Activated T-helper 17 cell treated with anti-CD3 and anti-CD28 coated beads, Interleukin-2, amount 50 U/mL, for 72 hours (primary cell): ENCODE measurements at regions not wholly inside any gene's neighbourhood (a gene's known extent, or its start where the extent isn't known, plus 50 kb on each side); places are given as distances from the start of the nearest gene placed in this dataset.

Source experiments
- ATAC-seq: fragments of 150-1000 bp; cut with Tn5 transposase; replicated peaks from 2 replicates; pipeline ENCODE4 v1.10.0; 2021; ENCODE audit warnings: mild to moderate bottlenecking, moderate library complexity
- H3K27ac Mint-ChIP-seq: one replicate; pipeline ENCODE4 v1.8.0; 2022; ENCODE audit warnings: mixed read lengths
- H3K27me3 Mint-ChIP-seq: one replicate; pipeline ENCODE4 v1.8.0; 2022; ENCODE audit warnings: mixed read lengths
- H3K36me3 Mint-ChIP-seq: one replicate; pipeline ENCODE4 v1.8.0; 2022; ENCODE audit warnings: low read depth, mild to moderate bottlenecking, mixed read lengths
- H3K4me1 Mint-ChIP-seq: one replicate; pipeline ENCODE4 v1.8.0; 2022; ENCODE audit warnings: mixed read lengths
- H3K4me3 Mint-ChIP-seq: one replicate; pipeline ENCODE4 v1.8.0; 2022; ENCODE audit warnings: mild to moderate bottlenecking, mixed read lengths
- H3K9me3 Mint-ChIP-seq: one replicate; pipeline ENCODE4 v1.8.0; 2022; ENCODE audit warnings: mixed read lengths

DNA sequence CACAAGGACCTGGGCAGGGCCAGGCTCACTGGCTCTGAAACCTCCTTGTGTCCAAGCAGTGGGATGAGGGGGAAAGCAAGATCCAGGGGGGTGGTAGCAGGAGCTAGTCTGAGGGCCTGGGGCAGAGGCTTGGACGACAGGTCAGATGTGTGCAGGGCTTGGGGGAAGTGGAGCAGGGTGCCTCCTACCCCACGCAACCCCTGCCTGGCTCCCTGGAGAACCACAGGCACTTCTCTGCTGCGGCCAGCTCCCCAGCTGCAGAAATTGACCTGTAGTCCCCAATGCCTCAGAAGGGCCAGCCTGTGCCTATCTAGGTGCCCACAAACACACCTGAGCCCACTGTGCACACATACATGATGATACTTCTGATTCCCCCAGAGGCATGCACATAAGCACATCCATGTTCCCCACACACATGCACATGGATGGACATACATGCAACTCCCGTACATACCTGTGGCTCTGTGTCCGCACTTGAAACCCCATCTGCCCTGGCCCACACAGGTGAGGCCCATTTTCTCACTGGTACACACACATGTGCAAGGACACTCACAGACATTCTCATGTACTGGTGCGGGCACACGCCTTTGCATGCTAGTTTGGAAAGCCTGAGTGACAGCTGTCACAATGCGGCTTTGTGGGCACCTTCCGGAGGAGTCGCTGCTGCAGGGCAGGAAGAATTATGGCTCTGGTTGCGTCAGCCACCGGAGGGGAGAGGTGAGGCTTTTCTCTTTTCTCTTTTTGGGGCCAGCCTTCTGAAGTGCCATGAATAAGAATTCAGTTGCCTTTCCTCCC lies 247.2 kb upstream of the CSF3R start:
- H3K4me1 Mint-ChIP-seq: no peaks in the 10 kb centered on the region
- no peak for ATAC-seq
- H3K27ac Mint-ChIP-seq: no peak overlapping the region

DNA sequence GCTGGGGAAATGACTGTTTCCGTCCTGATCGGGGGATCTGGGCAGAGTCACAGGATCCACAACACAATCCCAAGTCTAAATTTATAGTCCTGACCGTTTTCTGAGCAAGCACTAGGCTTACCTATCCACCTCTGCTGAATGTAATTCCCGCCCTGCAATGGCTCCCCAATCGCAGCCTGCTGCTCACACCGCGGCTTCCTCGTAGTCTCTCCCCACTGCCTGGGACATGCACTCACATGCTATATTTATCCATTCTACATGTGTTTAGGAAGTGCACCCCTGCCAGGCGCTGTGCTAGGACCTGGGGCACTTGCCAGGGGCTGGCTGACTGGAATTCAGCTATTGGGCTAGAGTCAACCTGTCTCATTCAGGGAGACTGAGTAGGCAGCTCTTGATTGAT lies 246.6 kb upstream of the CSF3R start:
- Mint-ChIP-seq H3K4me1 (no peaks in the 10 kb centered on the region), H3K27ac (no peak overlapping the region), H3K9me3 (no peaks in the 10 kb centered on the region), H3K4me3 (no peak overlapping the region), H3K27me3 (peaks cover 27% of the 10 kb centered on the region), H3K36me3 (no peaks in the 10 kb centered on the region)
- ATAC-seq: no peak

More for the DNA sequence above, 247.2 kb upstream of the CSF3R start:
- no peaks in the 10 kb centered on the region for H3K36me3 Mint-ChIP-seq
- H3K27me3 Mint-ChIP-seq: peaks cover 31% of the 10 kb centered on the region
- no peaks in the 10 kb centered on the region for H3K9me3 Mint-ChIP-seq
- no peak overlapping the region for H3K4me3 Mint-ChIP-seq

DNA sequence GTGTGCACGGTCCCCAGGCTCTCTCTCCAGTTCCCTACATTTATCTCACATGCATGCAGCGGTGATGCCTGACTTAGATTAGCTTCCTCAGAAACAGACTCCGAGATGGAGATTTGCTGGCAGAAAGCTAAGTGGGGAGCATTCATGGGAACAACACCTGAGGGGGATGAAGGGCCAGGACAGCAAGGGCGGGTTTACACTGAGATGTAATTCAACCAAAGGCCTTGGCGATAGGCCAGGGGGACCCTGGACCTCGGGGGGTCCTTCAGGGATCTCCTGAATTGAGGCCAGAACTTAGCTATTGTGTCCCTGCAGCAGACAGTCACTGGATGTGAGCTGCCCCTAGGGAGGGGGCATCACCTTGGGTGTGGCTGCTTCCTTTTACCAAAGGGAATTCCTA lies 246.1 kb upstream of the CSF3R start:
- no peak overlapping the region for H3K27ac Mint-ChIP-seq
- ATAC-seq: no peak
- H3K36me3 Mint-ChIP-seq: no peaks in the 10 kb centered on the region
- H3K4me3 Mint-ChIP-seq: no peak overlapping the region
- H3K4me1 Mint-ChIP-seq: no peaks in the 10 kb centered on the region
- H3K9me3 Mint-ChIP-seq: no peaks in the 10 kb centered on the region
- H3K27me3 Mint-ChIP-seq: peaks cover 27% of the 10 kb centered on the region

- H3K4me3 Mint-ChIP-seq: no peak overlapping the region
- no peaks in the 10 kb centered on the region for H3K9me3 Mint-ChIP-seq
- H3K27ac Mint-ChIP-seq: no peak overlapping the region
- ATAC-seq: no peak
- H3K27me3 Mint-ChIP-seq: peaks cover 31% of the 10 kb centered on the region
- H3K4me1 Mint-ChIP-seq: no peaks in the 10 kb centered on the region
- no peaks in the 10 kb centered on the region for H3K36me3 Mint-ChIP-seq
Measured at GRCh38 chr1:36728051-36728450, 245.3 kb upstream of the CSF3R start.

- Mint-ChIP-seq H3K4me1 (no peaks in the 10 kb centered on the region), H3K27me3 (peaks cover 27% of the 10 kb centered on the region), H3K36me3 (no peaks in the 10 kb centered on the region), H3K27ac (no peak overlapping the region), H3K4me3 (no peak overlapping the region), H3K9me3 (no peaks in the 10 kb centered on the region)
- ATAC-seq: no peak
Measured at GRCh38 chr1:36725151-36725550, 242.4 kb upstream of the CSF3R start.

- ATAC-seq: no peak
Measured at GRCh38 chr1:36723813-36724212, 241.1 kb upstream of the CSF3R start.

DNA sequence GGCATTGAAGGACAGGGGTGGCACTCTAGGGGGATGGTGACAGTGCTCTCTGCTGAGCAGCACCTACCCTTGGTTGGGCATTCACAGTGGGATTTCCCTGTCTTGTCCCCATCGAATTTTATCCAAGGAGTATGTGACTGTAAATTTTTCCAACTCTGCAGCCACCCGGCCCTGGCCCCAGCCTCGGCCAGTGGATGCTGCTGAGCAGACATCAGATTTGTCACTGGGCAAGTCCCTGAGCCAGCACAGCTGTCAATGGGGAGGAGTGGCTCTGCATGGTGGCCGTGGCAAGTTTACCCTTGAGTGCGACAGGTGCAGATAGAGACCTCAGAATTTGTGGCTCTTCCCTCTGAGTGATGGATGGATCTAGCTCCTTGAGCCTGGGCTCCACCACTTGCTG lies 240.2 kb upstream of the CSF3R start:
- ATAC-seq: no peak
- H3K27ac Mint-ChIP-seq: no peak overlapping the region
- no peaks in the 10 kb centered on the region for H3K36me3 Mint-ChIP-seq
- no peak overlapping the region for H3K4me3 Mint-ChIP-seq
- H3K9me3 Mint-ChIP-seq: no peaks in the 10 kb centered on the region
- H3K27me3 Mint-ChIP-seq: peaks cover 33% of the 10 kb centered on the region
- H3K4me1 Mint-ChIP-seq: no peaks in the 10 kb centered on the region

More at GRCh38 chr1:36723813-36724212, 241.1 kb upstream of the CSF3R start:
- H3K4me3 Mint-ChIP-seq: no peak overlapping the region
- H3K27me3 Mint-ChIP-seq: peaks cover 30% of the 10 kb centered on the region
- no peak overlapping the region for H3K27ac Mint-ChIP-seq
- no peaks in the 10 kb centered on the region for H3K36me3 Mint-ChIP-seq
- H3K9me3 Mint-ChIP-seq: no peaks in the 10 kb centered on the region
- no peaks in the 10 kb centered on the region for H3K4me1 Mint-ChIP-seq

- ATAC-seq: no peak
- Mint-ChIP-seq H3K4me1 (no peaks in the 10 kb centered on the region), H3K27ac (no peak overlapping the region), H3K4me3 (no peak overlapping the region), H3K36me3 (no peaks in the 10 kb centered on the region), H3K27me3 (peaks cover 42% of the 10 kb centered on the region), H3K9me3 (no peaks in the 10 kb centered on the region)
Measured at GRCh38 chr1:36721261-36721660, 238.5 kb upstream of the CSF3R start.

DNA sequence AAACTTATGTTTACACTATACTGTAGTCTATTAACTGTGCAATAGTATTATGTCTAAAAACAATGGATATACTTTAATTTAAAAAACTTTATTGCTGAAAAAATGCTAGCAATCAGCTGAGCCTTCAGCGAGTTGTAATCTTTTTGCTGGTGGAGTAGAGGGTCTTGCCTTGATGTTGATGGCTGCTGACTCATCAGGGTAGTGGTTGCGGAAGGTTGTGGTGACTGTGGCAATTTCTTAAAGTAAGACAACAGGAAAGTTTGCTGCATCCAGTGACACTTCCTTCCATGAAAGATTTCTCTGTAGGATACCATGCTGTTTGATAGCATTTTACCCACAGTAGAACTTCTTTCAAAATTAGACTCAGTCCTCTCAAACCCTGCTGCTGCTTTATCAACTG lies 234.7 kb upstream of the CSF3R start:
- no peaks in the 10 kb centered on the region for H3K36me3 Mint-ChIP-seq
- no peaks in the 10 kb centered on the region for H3K9me3 Mint-ChIP-seq
- H3K4me3 Mint-ChIP-seq: no peak overlapping the region
- peaks cover 53% of the 10 kb centered on the region for H3K27me3 Mint-ChIP-seq
- H3K4me1 Mint-ChIP-seq: no peaks in the 10 kb centered on the region
- H3K27ac Mint-ChIP-seq: no peak overlapping the region
- no peak for ATAC-seq

- Mint-ChIP-seq H3K36me3 (no peaks in the 10 kb centered on the region), H3K27ac (no peak overlapping the region), H3K4me1 (no peaks in the 10 kb centered on the region), H3K27me3 (peaks cover 54% of the 10 kb centered on the region), H3K4me3 (no peak overlapping the region), H3K9me3 (no peaks in the 10 kb centered on the region)
- no peak for ATAC-seq
Measured at GRCh38 chr1:36715797-36716196, 233.1 kb upstream of the CSF3R start.

DNA sequence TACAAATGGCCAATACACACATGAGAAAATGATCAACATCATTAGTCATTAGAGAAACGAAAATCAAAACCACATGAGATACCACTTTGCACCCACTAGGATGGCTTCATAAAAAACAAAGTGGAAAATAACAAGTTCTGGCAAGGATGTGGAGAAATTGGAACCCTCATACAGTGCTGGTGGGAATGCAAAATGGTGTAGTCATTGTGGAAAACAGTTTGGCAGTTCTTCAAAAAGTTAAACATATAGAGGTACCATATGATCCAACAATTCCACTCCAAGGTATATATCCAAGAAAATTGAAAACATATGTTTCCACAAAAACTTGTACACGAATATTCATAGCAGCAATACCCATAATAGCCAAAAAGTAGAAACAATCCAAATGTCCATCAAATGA lies 231.6 kb upstream of the CSF3R start:
- no peak for ATAC-seq
- H3K36me3 Mint-ChIP-seq: no peaks in the 10 kb centered on the region
- H3K27ac Mint-ChIP-seq: no peak overlapping the region
- H3K4me3 Mint-ChIP-seq: no peak overlapping the region
- peaks cover 49% of the 10 kb centered on the region for H3K27me3 Mint-ChIP-seq
- H3K9me3 Mint-ChIP-seq: no peaks in the 10 kb centered on the region
- no peaks in the 10 kb centered on the region for H3K4me1 Mint-ChIP-seq

GRCh38 chr1:36711480-36711879 lies 228.8 kb upstream of the CSF3R start:
- Mint-ChIP-seq H3K27me3 (peaks cover 50% of the 10 kb centered on the region), H3K4me1 (no peaks in the 10 kb centered on the region), H3K4me3 (no peak overlapping the region), H3K27ac (no peak overlapping the region), H3K9me3 (no peaks in the 10 kb centered on the region), H3K36me3 (no peaks in the 10 kb centered on the region)
- ATAC-seq: no peak

GRCh38 chr1:36710951-36711350 lies 228.2 kb upstream of the CSF3R start:
- H3K4me1 Mint-ChIP-seq: no peaks in the 10 kb centered on the region
- H3K36me3 Mint-ChIP-seq: no peaks in the 10 kb centered on the region
- no peak overlapping the region for H3K4me3 Mint-ChIP-seq
- peaks cover 54% of the 10 kb centered on the region for H3K27me3 Mint-ChIP-seq
- ATAC-seq: no peak
- H3K27ac Mint-ChIP-seq: no peak overlapping the region
- no peaks in the 10 kb centered on the region for H3K9me3 Mint-ChIP-seq

DNA sequence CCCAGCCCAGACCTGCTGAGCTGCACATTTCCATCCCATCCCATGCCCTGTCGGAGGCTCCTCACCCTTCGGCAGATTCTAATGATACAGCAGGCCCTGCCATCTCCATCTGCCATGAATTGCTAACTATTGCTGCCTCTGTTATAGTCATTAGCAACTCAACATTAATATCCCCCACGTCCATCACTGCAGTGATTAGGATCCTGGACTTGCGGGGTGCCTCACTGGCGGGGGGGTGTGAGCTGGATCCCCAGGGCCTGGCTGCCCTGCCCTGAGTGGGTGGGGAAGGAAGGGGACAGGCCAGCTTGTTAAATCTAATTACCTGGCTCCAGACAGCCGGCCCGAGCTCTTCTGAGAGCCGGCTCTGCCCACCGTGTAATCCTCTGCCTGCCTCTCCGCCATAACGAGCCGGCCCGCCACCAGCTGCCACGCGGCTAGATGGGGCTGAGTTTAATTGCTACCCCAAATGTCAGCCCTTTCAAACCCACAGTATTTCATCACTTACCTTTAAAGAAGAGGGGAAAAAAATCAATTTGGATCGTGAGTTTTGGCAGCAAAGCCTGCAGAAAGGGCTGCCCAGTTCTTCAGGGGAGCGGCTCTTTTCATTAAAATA lies 227.3 kb upstream of the CSF3R start:
- peaks cover 55% of the 10 kb centered on the region for H3K27me3 Mint-ChIP-seq
- H3K4me3 Mint-ChIP-seq: no peak overlapping the region
- no peak for ATAC-seq
- H3K27ac Mint-ChIP-seq: no peak overlapping the region
- H3K4me1 Mint-ChIP-seq: no peaks in the 10 kb centered on the region
- no peaks in the 10 kb centered on the region for H3K9me3 Mint-ChIP-seq
- H3K36me3 Mint-ChIP-seq: no peaks in the 10 kb centered on the region

GRCh38 chr1:36708587-36708986 lies 225.9 kb upstream of the CSF3R start:
- peaks cover 43% of the 10 kb centered on the region for H3K27me3 Mint-ChIP-seq
- ATAC-seq: no peak
- no peaks in the 10 kb centered on the region for H3K36me3 Mint-ChIP-seq
- H3K4me1 Mint-ChIP-seq: no peaks in the 10 kb centered on the region
- H3K4me3 Mint-ChIP-seq: no peak overlapping the region
- H3K27ac Mint-ChIP-seq: no peak overlapping the region
- no peaks in the 10 kb centered on the region for H3K9me3 Mint-ChIP-seq
